ENCODE measurements at regions not wholly inside any gene's neighbourhood (a gene's known extent, or its start where the extent isn't known, plus 50 kb on each side); places are given as distances from the start of the nearest gene placed in this dataset.

GRCh38 chr14:48546996-48547395 is 871.6 kb upstream of the MDGA2 start:
- DNase-seq: no peak

GRCh38 chr14:48537600-48537999 is 862.2 kb upstream of the MDGA2 start:
- DNase-seq: no peak

- DNase-seq: no peak
These were observed 860.9 kb upstream of the MDGA2 start for GRCh38 chr14:48536318-48536717.

GRCh38 chr14:48527832-48528231 is 852.4 kb upstream of the MDGA2 start:
- DNase-seq: no peak

DNA sequence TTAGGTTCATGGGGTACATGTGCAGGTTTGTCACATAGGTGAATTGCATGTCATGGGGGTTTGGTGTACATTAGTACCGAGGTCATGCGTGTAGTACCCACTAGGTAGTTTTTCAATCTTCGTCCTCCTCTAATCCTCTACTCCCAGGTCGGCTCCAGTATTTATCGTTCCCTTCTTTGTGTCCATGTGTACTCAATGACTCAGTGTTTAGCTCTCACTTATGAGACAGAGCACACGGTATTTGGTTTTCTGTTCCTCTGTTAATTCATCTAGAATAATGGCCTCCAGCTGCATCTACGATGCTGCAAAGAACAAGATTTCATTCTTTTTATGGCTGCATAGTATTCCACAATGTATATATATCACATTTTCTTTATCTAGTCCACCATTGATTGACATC is 850.9 kb upstream of the MDGA2 start:
- no peak for DNase-seq

- DNase-seq: no peak
These were observed 829.5 kb upstream of the MDGA2 start for GRCh38 chr14:48504921-48505320.

GRCh38 chr14:48490756-48491155 is 815.4 kb upstream of the MDGA2 start:
- DNase-seq: no peak

GRCh38 chr14:48473944-48474343 is 798.5 kb upstream of the MDGA2 start:
- DNase-seq: no peak

DNA sequence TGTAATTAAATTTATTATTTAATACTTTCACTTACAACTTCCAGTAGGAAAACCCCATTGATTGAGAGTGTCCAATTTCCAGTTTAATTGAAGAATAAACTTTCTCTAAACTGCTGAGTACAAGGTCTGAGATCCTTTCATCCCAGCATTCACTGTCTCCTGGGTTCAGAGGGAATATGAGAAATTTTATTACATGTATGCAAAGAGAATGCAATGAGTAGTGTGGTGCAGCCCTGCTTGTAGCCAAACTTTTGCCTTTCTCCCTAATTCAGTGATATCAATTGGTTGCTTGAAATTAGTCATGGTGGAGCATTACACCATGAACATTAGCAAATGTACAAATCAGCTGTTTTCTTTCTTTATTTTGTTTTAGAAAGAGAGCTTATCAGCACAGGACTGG is 780.6 kb upstream of the MDGA2 start:
- DNase-seq: no peak

- no peak for DNase-seq
These were observed 779.5 kb upstream of the MDGA2 start for GRCh38 chr14:48454887-48455286.

DNA sequence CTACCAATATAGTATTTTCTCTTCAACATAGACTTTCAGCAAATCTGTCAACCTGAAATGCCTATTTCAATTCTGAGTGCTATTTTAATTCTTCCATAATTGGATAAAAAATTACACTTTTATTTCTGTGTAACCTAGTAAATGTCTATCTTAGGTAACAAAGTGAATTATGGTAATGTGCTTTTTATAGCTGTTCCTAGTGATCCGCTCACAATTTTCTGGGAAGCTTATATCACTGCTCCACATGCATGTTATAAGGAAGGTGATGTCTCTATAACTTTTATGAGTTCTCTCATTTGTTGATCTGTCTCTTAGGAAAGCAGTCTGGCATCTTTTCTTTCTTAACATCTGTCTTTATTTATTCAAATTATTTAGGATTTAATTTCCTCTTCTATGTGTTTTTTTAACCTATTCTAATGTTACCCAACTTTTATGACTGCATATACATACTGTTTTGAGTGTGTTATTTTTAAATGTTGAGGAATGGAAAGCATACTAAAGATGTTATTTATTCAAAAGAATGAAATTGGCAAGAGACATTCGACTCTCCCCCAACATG is 777.1 kb upstream of the MDGA2 start:
- no peak for DNase-seq

DNA sequence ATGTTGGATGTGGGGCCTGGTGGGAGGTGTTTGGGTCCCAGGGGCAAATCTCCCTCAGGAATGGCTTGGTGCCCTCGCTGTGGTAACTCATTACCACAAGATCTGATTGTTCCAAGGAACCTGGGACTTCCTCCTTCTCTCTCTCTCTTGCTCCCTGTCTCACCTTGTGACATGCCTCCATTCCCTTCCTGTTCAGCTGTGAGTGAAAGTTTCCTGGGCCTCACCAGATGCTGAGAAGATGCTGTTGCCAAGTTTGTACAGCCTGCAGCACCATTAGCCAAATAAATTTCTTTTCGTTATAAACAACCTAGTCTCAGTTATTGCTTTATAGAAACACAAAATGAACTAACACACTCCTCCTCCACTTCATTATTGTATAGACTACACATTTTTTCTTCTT is 759.8 kb upstream of the MDGA2 start:
- no peak for DNase-seq

- DNase-seq: no peak
These were observed 755.4 kb upstream of the MDGA2 start for GRCh38 chr14:48430805-48431204.

DNA sequence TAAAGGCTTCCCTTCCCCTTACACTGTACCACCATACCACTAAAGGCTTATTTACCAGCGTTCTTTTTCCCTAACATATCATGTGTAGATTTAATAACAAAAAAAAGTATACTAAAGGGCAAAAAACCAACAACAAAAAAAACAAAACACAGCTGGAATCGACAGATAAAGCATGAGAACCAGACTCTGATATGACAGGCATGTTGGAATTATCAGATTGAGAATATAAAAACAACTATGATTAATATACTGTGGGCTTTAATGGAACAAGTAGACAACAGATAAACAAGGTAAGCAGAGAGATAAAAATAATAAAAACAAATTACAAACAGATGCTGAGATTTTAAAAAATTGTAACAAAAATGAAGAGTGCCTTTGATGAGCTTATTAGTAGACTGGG is 754.1 kb upstream of the MDGA2 start:
- DNase-seq: no peak

DNA sequence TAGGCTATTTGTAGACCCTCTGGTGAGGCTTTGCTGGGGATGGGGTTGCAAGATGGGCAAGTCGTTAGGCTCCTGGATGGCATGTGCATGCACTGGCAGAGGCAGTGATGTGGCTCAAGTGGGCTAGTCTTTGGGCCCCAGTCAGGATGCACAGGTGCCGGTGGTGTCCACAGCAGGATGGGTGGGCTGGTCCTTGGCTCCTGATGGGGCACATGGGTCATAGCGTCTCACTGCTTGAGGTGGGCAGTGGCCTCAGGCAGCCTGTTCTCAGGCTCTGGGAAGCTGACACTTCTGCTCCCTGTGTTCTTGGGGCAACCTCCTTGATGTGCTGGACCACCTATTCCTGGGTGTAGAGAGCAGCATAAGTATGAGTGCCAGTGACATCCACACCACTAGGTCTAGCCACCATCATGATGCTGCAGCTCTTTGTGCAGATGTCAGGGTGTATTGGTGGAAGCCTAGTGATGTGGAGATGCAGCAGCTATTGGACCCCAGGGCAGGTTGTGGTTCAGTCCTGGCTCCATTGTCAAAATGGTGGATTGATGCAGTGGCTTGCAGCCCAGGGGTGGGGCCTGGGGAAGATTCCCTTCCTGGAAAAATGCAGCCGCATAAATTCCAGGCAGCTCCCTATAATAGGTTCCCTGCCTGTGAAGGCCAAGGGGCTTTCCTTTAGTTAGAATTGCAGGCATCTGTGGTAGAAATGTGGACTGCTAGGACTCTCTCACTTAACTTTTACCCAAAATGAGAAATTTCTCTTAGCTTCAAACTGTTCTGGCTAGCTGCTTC is 742.5 kb upstream of the MDGA2 start:
- DNase-seq: no peak

GRCh38 chr14:48401321-48401720 is 725.9 kb upstream of the MDGA2 start:
- DNase-seq: no peak

GRCh38 chr14:48398675-48399282 is 723.4 kb upstream of the MDGA2 start:
- no peak for DNase-seq

GRCh38 chr14:48391661-48392060 is 716.3 kb upstream of the MDGA2 start:
- no peak for DNase-seq

DNA sequence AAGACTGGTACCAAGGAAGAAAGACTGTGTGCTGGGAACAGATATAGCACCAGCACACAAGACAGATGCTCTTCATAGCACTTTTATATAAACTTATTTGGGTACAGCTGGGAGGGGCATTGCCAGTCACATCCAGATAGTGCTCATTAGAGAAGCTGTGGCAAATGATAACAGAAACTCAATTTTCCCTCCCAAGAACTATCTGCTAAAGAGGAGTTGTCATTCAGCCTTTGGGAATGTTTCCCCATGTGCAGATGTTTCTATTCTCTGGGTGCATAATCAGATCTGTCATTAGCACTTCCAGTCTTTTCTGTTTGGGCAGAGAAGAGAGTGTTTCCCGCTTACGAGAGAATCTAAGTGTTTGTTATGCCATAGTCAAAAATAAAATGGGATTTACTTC is 714.9 kb upstream of the MDGA2 start:
- no peak for DNase-seq

- no peak for DNase-seq
These were observed 709.4 kb upstream of the MDGA2 start for GRCh38 chr14:48384821-48385220.

DNA sequence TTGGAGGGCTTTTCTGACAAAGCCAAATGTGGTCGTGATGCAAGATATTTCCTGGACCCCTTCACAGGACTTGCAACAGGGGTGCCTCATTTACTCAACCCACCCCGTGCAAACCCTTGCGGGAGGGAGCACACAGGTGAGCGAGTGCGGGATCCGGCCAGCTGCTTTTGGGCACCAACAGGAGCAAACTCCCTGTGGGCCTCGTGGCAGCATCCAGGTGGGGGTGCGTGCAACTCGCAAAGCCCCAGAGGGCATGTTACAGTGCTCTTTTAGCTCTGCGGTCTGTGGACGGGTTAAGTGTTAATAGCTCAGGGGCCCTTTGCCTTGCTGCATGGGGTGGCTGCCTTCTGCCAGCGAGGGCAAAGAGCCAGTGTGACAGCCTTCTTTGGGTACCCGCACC is 707.6 kb upstream of the MDGA2 start:
- DNase-seq: no peak

GRCh38 chr14:48378541-48378940 is 703.1 kb upstream of the MDGA2 start:
- DNase-seq: no peak

- DNase-seq: no peak
These were observed 698.6 kb upstream of the MDGA2 start for GRCh38 chr14:48373981-48374380.

DNA sequence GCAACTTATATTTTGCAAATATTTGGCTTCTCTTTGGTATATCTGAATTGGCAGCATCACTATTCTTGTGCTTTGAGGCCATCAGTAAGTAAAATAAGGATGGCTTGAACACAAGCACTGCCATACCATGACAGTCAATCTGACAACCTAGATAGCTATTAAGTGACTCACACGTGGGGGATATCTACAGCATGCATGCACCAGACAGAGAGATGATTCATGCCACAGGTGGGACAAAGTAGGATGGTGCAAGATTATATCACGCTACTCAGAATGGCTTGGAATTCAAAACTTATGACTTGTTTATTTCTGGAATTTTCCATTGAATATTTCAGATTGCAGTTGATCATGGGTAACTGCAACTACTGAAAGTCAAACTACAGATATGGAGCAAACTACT is 675.6 kb upstream of the MDGA2 start:
- DNase-seq: no peak

GRCh38 chr14:48349689-48350088 is 674.3 kb upstream of the MDGA2 start:
- DNase-seq: no peak

Measured in KG1 (cell line).